NCI-H524 treated with DMSO at 0.1 percent for 48 hours (cell line): ENCODE measurements at regions not wholly inside any gene's neighbourhood (a gene's known extent, or its start where the extent isn't known, plus 50 kb on each side); places are given as distances from the start of the nearest gene placed in this dataset.

Source experiments
- DNase-seq: peaks from one replicate; lab custom pipeline; 2025; lab: John Stamatoyannopoulos, UW

DNA sequence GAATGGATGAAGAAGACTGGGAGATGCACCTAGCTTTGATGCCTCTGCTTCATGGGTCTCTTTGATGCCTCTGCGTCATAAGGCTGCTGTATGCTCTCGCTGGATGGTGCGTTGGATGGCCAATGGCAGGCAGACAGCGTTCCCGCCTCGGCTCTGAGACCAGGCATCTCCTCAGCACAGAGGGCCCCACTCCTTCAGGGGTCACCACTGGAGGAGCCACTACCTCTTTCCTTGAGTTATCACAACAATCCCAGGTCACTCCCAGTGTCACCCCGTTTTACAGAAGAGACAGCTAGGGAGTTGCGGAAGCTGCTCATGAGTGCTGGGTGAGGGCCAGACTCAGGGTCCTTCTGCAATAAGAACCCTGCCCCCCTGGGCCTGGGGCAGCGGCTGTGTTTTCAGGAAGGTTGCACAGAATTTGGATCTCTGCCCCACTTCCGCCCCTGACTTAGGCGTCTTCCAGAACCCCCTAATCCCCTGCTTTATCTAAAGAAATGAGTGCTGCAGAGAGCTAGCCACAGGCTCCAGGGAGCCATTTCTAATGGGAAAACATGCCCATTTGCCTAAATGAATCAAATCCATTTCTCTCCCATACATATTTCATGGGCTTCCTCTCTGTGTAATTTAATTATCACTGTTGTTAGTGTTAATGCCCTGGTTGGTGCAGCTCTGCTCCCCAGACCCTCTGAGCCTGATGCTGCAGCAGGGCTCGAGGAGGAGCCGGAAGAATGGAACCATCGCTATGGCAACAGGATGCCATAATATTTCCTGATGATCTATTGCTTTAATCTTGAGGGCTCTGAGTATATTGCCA is 131.8 kb upstream of the HS6ST1 start:
- DNase-seq: no peak

DNA sequence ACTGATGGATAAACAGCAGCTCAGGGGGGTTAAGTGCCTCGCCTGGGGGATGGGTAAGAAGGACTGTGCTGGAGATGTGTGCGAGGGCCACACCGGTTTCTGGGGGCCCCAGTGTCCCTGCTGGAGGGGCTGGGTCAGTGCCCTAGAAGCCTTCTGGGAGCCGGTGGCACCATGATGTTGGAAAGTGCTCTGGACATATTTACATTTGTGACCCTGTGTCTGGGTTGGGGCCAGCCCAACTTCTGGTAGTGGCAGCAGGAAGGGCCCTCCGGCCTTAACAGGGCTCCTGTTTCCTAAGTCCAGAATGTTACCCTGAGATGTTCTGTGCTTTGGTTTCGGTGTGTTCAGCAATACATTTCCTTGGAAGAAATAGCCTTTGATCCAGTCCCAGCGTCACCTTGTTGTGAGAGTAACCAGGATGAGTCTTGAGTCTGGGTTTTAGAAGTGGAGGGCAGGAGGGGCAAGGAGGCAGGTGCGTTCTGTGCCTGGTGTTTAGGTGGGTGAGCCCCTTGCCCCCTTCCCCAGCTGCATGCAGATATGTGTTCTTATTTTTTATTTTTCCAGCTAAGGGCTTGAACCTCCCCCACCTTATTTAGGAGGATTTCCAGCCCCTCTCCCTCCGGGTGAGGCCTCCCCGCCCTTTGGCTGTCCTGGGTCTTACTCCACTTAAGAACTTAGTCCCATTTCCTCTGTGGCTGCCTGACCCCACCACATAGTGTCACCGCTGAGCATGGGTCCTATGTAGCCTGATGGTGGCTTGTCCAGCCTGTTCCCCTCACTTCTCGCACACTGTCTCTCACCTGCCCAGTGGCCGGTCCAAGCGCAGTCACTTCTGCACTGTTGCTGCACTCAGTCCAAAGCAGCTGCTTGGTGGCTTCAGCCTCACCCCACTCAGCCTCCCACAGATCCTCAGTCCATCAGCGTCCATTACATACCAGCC is 132.7 kb upstream of the HS6ST1 start:
- no peak for DNase-seq

DNA sequence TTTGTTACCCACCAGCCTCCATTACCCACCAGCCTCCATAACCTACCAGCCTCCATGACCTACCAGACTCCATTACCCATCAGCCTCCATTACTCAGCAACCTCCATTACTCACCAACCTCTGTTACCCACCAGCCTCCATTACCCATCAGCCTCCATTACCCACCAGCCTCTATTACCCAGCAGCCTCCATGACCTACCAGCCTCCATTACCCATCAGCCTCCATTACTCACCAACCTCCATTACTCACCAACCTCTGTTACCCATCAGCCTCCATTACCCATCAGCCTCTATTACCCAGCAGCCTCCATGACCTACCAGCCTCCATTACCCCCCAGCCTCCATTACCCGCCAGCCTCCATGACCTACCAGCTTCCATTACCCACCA is 133.3 kb upstream of the HS6ST1 start:
- no peak for DNase-seq

DNA sequence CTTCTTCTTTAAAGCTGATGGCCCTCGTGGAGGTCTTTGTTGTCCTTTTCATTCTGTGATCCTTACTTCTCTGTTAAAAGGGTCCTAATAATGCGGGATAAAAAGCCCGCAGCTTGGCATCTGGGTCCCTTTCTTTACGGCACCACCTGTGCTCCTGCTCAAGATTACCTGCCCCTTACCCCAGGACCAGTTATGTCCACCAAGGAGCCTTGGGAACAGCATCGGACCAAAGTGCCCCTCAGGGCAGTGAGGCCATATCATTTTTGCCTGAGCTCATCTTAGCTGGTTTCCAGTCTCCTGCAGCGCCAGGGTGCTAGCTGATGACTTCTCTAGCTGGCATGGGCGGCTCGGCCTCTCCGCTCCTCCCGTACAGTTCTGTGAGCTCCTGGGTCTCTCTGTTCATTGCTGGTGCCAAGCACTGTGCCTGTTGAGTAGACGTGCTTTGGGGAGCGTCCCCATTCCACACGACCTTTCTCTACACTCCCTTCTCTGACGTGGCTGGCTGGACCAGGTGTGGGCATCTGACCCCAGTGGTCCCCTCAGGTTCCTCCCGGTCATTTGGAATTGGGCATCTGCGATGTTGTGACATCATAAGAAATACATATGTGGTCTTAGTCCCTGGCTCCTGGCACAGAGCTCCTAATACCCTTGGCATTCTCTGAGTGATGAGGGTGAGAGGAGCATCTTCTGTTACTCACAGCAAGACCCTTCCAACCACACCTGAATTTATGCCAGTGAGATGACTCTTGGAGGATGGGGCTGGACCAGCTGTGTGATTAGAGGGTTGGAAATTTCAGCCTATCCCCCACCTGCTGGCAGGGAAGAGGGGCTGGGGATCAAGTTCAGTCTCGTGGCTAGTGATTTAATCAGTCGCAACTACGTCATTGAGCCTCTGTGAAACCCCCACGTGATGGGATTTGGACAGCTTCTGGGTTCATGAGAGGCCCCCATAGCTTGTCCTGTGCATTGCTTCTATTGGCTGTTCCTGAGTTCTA is 134.2 kb upstream of the HS6ST1 start:
- DNase-seq: no peak

DNA sequence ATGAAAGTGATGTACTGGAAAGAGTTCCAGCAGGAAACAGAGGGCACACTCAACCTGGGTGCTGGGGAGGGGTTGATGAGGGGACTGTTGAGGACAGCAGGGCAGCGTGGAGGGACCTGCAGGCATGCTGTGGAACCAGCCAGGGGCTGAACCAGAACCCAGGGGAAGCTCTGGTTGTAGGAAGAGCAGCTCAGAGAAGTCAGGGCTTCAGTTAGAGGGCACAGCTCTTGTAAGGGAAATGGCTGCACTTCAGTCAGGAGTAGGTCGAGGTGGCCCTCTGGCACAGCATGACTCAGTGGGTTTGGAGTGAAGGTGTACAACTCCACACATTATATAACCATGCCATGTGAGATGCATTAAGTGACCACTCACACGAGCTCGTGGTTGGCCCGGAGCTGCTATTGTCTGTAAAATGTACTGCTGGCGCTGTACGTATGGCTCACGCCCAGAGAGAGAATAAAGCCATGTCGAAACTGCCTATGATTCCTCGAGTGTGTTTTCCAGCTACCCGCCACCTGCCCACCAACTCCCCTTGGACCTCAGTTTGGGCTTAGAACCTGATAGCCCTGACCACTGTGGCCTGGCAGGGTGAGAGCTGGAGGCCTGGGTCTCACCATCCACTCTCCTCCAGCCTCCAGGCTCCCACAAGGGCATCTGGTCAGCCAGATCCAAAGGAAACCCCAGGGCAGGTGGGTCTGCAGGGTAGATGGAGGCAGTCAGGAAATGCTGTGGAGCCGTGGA is 136.5 kb upstream of the HS6ST1 start:
- no peak for DNase-seq

DNA sequence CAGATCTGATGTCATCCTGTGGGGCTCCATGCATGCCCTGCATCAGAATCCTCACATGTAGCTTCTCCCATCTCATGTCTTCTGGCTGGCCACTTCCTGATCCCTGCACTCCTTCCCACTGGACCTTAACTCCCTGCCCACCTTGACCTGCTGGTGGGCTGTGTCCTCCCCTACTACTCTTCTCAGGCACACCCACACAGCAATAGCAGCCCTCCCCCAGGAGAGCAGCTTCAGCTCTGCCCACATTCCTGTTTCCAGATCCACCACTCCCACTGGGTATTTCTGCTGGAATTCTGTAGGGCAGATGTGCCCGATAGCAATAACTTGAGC is 137.0 kb upstream of the HS6ST1 start:
- no peak for DNase-seq

DNA sequence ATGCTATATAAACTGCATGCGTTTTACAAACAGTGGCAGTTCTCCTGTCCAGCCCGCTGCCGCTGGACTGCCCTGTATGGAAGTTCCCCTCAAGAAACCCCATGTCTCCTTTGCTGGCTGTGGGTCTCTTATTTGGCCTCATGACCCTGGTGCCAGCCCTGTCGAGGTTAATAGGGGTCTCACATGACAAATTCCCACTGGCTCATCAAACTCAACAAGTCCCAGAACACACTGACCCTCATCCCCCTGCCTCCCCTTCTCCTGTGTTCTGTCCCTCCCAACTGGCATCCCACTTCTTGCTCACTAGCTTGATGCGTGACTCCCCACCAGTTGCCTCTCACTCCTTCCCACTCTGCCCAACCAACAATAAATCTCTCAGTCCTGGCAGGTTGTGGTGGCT is 137.6 kb upstream of the HS6ST1 start:
- no peak for DNase-seq

DNA sequence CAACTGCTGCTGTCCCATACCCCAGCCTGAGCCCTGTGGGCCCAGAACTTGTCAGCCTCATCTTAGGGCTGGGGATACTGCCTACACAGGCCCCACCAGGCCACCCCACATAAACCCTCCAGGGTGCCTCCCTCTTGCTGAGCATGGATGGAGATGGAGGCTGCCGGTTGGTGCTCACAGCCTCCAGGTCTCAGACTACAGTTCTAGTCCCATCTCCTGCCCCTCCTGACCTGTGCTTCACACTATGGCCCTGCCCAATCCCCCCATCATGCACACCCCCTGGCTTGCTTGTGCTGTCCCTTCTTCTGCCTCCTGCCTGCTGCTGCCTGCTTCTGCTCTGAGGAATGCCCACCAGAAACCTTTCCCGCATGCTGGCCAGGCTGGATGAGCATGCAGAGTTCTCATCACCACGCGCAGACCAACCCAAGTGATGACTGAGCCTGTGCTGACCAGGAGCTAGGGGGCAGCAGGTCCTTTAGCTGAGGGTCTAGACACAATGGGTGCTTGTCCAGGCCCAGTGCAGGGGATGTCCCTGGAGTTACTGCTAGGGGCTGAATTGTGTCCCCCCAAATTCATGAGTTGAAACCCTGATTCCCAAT is 138.4 kb upstream of the HS6ST1 start:
- no peak for DNase-seq

DNA sequence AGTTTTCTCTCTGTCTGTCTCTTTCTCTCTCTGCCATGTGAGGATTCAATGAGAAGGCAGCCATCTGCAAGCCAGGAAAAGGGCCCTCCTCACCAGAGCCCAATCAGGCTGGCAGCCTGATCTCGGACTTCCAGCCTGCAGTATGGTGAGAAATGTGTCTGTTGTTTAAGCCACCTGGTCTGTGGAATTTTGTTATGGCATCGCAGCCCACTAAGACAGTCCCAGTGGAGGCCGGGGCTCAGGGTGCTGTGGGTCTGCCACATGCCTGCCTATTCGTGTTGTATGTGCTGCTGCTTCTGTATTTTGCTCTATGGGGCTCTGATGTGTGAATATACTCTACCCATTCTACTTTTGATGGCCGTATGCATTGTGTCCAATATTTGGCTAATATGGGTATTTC is 139.0 kb upstream of the HS6ST1 start:
- no peak for DNase-seq

DNA sequence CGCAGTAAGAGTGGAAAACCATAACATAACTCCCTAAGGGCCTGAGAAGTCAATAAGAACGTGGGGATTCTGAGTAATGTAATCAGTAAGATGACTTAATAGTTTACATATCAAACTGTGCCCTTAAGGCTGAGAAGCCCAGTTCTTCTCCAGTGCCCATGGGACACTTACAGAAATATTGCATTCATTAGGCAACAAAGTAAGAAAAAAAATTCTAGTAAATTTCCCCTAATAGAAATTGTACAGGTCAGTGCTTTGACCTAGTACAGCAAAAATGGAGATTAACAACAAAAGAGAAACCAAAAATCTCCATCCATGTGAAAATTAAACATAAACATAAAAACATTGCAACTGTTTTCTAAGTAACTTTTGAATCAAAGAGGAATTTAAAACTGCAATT is 139.8 kb upstream of the HS6ST1 start:
- DNase-seq: no peak

DNA sequence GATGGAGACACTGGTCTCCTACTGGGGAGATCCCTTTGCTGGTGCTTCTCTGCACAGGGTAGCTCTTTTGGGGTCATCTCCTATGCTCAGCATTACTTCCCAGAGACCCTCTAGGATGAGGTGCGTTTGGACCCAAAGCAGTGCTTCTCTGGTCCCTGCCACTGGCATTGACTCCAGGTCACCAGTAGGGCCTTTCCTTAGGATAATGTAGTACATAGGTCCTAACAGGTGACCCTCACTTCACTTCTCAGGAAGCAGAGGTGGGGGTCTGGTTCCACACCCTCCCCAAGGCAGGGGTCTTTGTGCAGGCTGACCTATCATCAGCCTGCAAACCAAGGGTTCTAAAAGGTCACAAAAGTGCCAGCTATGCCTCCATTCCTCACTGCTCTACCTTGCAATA is 145.8 kb upstream of the HS6ST1 start:
- no peak for DNase-seq

DNA sequence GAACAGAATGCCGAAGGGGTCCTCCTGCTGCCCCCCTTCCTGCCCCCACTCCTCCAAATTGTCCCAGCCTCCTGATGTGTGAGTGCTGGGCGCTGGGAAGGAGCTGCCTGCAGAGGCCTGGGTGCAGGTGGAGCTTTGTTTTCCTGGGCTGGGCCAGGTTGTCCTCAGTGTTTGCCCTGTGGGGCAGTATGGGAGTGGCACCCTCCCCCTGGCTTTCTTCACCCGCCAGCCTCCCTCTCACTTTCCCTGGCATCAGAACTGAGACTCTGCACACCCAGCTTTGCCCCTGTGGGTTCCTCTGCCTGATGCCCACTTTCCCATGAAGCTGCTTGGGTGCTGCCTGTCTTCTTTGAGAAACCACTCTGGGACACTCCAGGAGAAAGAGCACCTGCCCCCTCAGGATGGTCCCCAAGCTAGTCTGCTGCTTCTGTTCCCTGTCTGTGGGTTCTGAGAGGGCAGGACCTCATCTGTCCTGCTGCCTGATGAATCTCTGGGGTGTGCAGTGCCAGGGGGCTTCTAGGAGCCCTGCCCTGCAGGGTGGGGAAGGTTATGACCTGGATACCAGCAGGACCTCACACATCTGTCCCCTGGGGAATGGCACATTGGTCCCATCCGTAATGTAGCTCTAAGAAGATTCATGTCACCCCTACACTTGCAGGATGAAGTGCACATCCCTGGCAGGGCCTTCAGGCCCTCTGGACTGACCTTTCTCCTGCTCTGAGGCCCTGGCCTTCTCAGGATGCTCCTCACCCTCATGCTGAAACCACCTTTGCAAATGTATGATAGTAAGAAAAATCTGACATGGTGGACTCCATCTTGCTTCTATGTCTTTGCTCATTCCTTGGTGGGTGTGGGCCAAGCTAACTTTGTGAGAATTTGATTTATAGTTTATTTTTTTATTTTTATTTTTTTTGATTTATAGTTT is 146.8 kb upstream of the HS6ST1 start:
- no peak for DNase-seq

DNA sequence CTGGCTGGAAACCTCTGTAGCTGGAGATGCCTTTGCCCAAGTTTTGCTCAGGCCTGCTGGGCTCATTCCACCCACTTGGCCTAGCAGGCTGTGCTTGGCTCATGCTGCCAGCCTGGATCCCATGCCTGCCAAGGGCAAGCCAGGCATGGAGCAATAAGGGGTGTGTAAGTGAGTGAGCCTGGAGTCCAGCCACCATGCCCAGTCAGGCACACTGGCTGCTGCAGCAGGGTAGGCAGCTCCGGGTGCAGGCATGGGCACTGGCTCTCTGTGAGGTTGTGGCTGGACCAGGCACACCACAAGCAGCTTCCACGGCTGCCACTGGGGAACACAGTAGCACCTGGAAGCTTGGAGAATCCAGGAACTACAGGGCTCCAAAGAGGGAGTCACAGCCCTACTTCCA is 147.7 kb upstream of the HS6ST1 start:
- no peak for DNase-seq

DNA sequence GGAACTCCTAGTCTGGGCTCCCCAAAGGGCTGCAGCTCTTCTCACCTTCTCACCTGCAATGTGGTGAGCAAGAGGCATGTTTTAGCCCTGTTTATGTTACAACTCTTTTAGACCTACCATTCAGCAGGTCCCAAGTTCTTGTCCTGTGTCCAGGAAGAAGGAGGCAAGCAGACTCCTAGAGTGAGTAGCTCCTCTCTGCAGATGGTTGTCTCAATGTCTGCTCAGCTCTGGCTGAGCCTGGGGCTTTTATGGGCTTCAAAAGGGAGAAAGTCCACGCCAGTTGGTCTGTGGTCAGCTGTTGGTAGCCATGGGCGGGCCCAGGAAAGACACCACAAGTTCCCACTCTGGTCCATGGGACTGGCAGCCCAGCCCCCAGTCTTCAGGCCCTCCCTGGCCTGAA is 148.1 kb upstream of the HS6ST1 start:
- no peak for DNase-seq

DNA sequence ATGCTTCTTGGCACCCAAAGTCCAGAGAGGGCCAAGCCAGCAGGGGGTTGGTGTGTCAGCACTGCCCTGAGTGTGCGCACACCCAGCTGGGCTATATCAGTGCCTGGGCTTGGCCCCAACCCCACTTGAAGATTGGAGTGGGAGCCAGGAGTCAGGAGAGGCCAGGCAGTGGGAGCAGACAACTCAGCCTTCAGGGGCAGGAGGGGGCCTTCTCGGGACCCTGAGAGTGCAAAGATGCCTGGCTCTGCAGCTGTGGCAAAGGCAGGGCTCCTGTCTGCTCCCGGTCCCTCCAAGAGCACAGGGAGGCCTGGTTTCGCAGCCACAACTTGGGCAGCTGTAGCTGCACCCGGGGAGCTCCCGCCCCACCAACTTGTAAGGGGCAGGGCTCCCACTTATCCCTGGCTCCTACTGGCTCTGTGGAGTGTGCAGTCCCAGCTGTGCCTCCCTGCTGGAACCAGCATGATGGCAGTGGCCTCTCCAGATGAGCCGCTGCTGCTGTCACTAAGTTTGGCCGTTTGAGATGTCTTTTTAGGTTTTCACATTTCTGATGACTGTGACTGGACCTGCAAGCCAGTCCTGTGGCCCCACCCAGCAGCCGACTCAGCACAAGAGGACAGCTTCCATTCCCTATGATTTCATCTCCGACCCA is 148.8 kb upstream of the HS6ST1 start:
- no peak for DNase-seq

DNA sequence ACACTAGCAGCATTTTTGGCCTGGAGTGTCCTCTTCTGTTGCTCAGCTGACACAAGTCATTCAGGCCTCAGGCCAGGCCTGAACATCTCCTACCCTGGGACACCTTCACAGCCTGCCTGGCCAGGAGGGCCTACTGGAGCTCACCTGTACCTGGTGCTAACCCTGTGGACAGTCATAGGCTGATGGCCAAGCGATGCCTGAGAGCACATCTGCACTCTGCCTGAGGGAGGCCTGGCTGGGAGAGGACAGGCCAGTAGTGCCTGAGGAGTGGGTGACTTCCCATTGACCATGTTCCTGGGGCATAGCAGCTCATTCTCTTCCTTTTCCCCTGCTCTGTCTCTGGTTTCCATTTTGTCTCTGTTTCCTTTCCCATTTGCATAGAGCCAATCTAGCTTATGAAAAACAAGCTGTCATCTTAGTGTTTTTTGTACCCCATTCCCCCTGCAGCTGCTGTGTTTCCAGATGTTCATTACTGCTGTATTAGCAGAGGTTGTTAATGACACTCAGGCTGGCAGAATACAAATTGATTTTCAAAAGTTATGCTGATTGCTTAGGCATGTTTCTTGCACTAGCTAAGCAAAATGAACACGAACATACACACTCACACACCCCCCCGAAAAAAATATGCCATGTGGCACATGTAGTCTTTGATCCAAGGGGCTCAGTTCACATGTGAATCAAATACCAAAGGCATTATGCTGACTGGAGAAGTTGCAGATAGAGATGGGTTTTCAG is 149.7 kb upstream of the HS6ST1 start:
- no peak for DNase-seq

DNA sequence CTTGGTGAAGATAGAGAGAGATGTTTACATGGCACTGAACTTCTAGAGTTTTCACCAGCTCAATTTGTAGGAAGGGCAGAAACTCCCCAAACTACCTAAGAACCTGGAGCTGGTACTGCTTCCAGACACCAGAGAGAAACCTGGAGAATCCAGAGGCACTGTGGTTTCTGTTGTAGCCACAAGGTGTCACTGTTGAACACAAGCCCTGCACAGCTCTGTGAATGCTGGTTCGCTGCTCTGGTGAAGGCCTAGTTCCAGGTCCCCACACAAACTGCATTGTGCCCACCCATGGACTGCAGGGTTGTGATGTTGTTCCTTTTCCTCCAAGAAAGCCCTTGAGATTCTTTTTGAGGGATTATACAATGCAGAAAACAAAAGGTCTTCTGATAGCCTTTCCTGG is 150.5 kb upstream of the HS6ST1 start:
- DNase-seq: no peak

DNA sequence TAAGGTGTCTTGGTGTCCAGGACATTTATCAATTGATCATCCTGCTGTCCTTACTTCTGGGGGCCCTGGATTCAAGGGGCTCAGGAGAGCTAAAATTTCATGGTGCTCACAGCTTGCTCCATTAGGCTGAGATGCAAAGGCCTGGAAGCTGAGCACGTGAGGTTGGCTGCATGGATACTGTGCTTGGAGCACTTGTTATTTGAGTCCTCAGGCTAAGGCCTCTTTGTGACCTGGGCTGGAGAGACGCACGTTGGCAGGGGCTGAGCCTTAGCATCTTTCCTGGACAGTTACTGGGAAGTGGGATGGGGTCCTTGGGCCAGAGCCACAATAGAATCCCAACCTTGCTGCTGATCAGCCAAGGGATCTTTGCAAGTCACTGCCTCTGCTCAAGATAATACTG is 151.2 kb upstream of the HS6ST1 start:
- no peak for DNase-seq

DNA sequence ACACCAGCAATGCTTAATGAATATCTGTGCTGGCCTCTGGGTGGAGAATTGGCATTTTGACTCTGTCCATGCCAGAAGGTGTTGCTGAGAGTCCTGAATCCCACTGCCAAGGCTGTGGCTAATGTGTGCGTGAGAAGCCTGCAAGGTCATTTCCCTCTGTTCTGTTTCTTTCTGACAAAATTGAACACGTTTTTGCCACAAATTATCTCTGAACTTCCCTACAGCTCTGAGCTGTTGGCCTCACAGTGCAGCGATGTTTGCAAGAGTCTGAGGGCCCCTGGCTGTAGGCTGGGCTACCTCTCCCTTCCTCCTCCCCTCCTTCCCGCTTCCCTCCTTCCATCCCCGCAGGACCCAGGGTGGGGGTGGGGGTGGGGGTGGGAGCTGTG is 154.1 kb upstream of the HS6ST1 start:
- DNase-seq: no peak
